ENCODE measurements at regions not wholly inside any gene's neighbourhood (a gene's known extent, or its start where the extent isn't known, plus 50 kb on each side); places are given as distances from the start of the nearest gene placed in this dataset.

- peaks cover 0 to 5% (median 2%) of the 10 kb centered on the region in 3 donors for H3K27me3 Mint-ChIP-seq (ENCODE audit: low read depth in 3 of 3)
- H3K4me1 Mint-ChIP-seq, result peaks cover 12% of the 10 kb centered on the region
- Histone ChIP-seq H4K20me1 (ENCODE audit: insufficient read depth, low read length) (no peaks in the 10 kb centered on the region), H3K79me2 (ENCODE audit: insufficient read depth, low read length) (no peaks in the 10 kb centered on the region), H3K36me3 (replicated peaks in 1 of 2; ENCODE audit: control insufficient read depth in 1 of 2, insufficient read depth in 2 of 2, low read length in 2 of 2) (no peaks in the 10 kb centered on the region), H3K27ac (ENCODE audit: low read depth in 1 of 2, low read length in 2 of 2) (no peak overlapping the region), H3K4me1 (ENCODE audit: control insufficient read depth in 1 of 2, insufficient read depth in 2 of 2, low read length in 2 of 2) (peaks cover 10 to 12% of the 10 kb centered on the region in 2 donors), H3K9ac (ENCODE audit: insufficient read depth, low read length, poor library complexity, severe bottlenecking) (no peak overlapping the region), H3K4me3 (replicated peaks in 1 of 3; ENCODE audit: low read depth in 2 of 3, low read length in 3 of 3) (no peak overlapping the region), H3K27me3 (ENCODE audit: control insufficient read depth in 2 of 2, insufficient read depth in 2 of 2, low read length in 2 of 2) (no peaks in the 10 kb centered on the region), H2AFZ (ENCODE audit: insufficient read depth, low read depth, low read length, poor library complexity, severe bottlenecking) (peak overlapping the region; percentile 10), H3K9me3 (replicated peaks in 1 of 2; ENCODE audit: control insufficient read depth in 1 of 2, insufficient read depth in 1 of 2, low read length in 2 of 2) (no peaks in the 10 kb centered on the region), H3K4me2 (replicated peaks; ENCODE audit: extremely low read depth, low read length, poor library complexity, severe bottlenecking) (no peak overlapping the region)
- no peaks in the 10 kb centered on the region for H3K36me3 Mint-ChIP-seq
- TF ChIP-seq CTCF (IDR thresholded peaks at IDR 0.05), result peak; percentile 57
- WGBS (ENCODE audit: insufficient coverage), result 6% methylated on average over 3 of the region's 7 CpGs
- H3K27ac Mint-ChIP-seq, result peak overlapping the region in 2 of 7 donors; percentile 12 to 44
- DNase-seq, result peak; percentile 48 to 63 (median 55)
- intact Hi-C loops (cut with micrococcal nuclease), result no loop called here
- H3K9me3 Mint-ChIP-seq, result no peaks in the 10 kb centered on the region
- no peak overlapping the region for H3K4me3 Mint-ChIP-seq
These were observed 197.0 kb downstream of the DAD1 start for GRCh38 chr14:22391908-22392565.

GRCh38 chr14:22390824-22391461, 198.1 kb downstream of the DAD1 start:
- no peaks in the 10 kb centered on the region for H3K36me3 ChIP-seq (replicated peaks in 1 of 2; ENCODE audit: control insufficient read depth in 1 of 2, insufficient read depth in 2 of 2, low read length in 2 of 2)
- H3K9ac ChIP-seq (ENCODE audit: insufficient read depth, low read length, poor library complexity, severe bottlenecking), result no peak overlapping the region
- Mint-ChIP-seq H3K27ac (no peak overlapping the region), H3K36me3 (no peaks in the 10 kb centered on the region), H3K4me3 (no peak overlapping the region), H3K4me1 (peaks cover 12% of the 10 kb centered on the region), H3K9me3 (no peaks in the 10 kb centered on the region), H3K27me3 (ENCODE audit: low read depth in 3 of 3) (peaks cover 0 to 5% (median 2%) of the 10 kb centered on the region in 3 donors)
- H4K20me1 ChIP-seq (ENCODE audit: insufficient read depth, low read length), result no peaks in the 10 kb centered on the region
- no peaks in the 10 kb centered on the region for H3K79me2 ChIP-seq (ENCODE audit: insufficient read depth, low read length)
- DNase-seq, result no peak
- H2AFZ ChIP-seq (ENCODE audit: insufficient read depth, low read depth, low read length, poor library complexity, severe bottlenecking), result no peak overlapping the region
- no peak for TF ChIP-seq CTCF (IDR thresholded peaks at IDR 0.05)
- H3K9me3 ChIP-seq (replicated peaks in 1 of 2; ENCODE audit: control insufficient read depth in 1 of 2, insufficient read depth in 1 of 2, low read length in 2 of 2), result no peaks in the 10 kb centered on the region
- intact Hi-C loops (cut with micrococcal nuclease), result no loop called here
- WGBS (ENCODE audit: insufficient coverage), result 67% methylated on average over 3 of the region's 4 CpGs
- no peak overlapping the region for H3K4me2 ChIP-seq (replicated peaks; ENCODE audit: extremely low read depth, low read length, poor library complexity, severe bottlenecking)
- H3K4me1 ChIP-seq (ENCODE audit: control insufficient read depth in 1 of 2, insufficient read depth in 2 of 2, low read length in 2 of 2), result peaks cover 10 to 12% of the 10 kb centered on the region in 2 donors
- H3K4me3 ChIP-seq (replicated peaks in 1 of 3; ENCODE audit: low read depth in 2 of 3, low read length in 3 of 3), result no peak overlapping the region
- H3K27ac ChIP-seq (ENCODE audit: low read depth in 1 of 2, low read length in 2 of 2), result no peak overlapping the region
- H3K27me3 ChIP-seq (ENCODE audit: control insufficient read depth in 2 of 2, insufficient read depth in 2 of 2, low read length in 2 of 2), result no peaks in the 10 kb centered on the region

Measured in CD14-positive monocyte (primary cell).